Vagina (tissue), 2 donors: ENCODE measurements at regions not wholly inside any gene's neighbourhood (a gene's known extent, or its start where the extent isn't known, plus 50 kb on each side); places are given as distances from the start of the nearest gene placed in this dataset.

Experiments used
- POLR2A ChIP-seq, 2 donors: fragments of 450-650 bp; IDR thresholded peaks; one replicate each; pipeline ENCODE4 v1.6.1; 2017; ENCODE audit warnings: antibody characterized with exemption in 2 of 2, mild to moderate bottlenecking in 2 of 2, moderate library complexity in 2 of 2
- POLR2AphosphoS5 ChIP-seq, 2 donors: sonication (generic); formaldehyde crosslinking; IDR thresholded peaks; one replicate each; pipeline ENCODE4 v1.9.0; 2017; ENCODE audit warnings: antibody characterized with exemption in 2 of 2, mild to moderate bottlenecking in 2 of 2, low read depth in 1 of 2; ENCODE audit not compliant: insufficient read depth in 1 of 2
- TF ChIP-seq, protein P1 (sequence below), 3 experiments: fragments of 450-650 bp in 2 of 3; fragments of 200-600 bp in 1 of 3; sonication (generic) in 1 of 3; IDR thresholded peaks; one replicate each; pipeline ENCODE4 v1.5.1; 2017 to 2019; ENCODE audit warnings: antibody characterized with exemption in 3 of 3, mild to moderate bottlenecking in 2 of 3, moderate library complexity in 2 of 3

DNA sequence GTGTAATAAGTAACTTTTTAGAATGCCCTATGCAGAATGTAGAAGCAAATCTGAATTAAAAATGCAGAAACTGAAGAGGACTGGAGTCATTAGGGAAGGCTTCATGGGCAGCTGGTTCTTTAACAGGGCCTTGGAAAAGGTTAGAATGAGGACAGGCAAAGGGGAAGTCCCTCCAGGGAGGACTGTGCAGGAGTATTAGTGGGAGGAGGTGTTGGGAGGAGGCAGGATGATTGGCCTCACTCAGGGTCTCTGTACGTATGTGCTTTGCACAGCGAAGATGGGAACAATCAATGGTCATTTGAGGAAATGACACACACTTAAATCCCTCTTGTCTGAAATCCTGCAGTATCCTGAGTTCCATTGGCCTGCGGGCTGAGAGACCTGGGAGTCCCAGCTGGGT lies 119.7 kb downstream of the PTCSC3 start:
- TF ChIP-seq, protein P1, sequence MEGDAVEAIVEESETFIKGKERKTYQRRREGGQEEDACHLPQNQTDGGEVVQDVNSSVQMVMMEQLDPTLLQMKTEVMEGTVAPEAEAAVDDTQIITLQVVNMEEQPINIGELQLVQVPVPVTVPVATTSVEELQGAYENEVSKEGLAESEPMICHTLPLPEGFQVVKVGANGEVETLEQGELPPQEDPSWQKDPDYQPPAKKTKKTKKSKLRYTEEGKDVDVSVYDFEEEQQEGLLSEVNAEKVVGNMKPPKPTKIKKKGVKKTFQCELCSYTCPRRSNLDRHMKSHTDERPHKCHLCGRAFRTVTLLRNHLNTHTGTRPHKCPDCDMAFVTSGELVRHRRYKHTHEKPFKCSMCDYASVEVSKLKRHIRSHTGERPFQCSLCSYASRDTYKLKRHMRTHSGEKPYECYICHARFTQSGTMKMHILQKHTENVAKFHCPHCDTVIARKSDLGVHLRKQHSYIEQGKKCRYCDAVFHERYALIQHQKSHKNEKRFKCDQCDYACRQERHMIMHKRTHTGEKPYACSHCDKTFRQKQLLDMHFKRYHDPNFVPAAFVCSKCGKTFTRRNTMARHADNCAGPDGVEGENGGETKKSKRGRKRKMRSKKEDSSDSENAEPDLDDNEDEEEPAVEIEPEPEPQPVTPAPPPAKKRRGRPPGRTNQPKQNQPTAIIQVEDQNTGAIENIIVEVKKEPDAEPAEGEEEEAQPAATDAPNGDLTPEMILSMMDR (IDR thresholded peaks at IDR 0.05) = no peak
- TF ChIP-seq POLR2AphosphoS5 (IDR thresholded peaks at IDR 0.05; ENCODE audit: insufficient read depth in 1 of 2, low read depth in 1 of 2) (no peak), POLR2A (IDR thresholded peaks at IDR 0.05) (no peak)
